ENCODE measurements at regions not wholly inside any gene's neighbourhood (a gene's known extent, or its start where the extent isn't known, plus 50 kb on each side); places are given as distances from the start of the nearest gene placed in this dataset.
A peak's percentile ranks its signal among the peaks of the same experiment; 100 is the strongest.

GRCh38 chr3:176663387-176663786, 533.9 kb downstream of the TBL1XR1 start:
- H3K27ac Mint-ChIP-seq (ENCODE audit: unreplicated experiment): no peak overlapping the region
- no peaks in the 10 kb centered on the region for H3K36me3 Mint-ChIP-seq (ENCODE audit: low read depth)

GRCh38 chr3:176661432-176661964, 535.8 kb downstream of the TBL1XR1 start:
- Mint-ChIP-seq H3K36me3 (ENCODE audit: low read depth) (no peaks in the 10 kb centered on the region), H3K27ac (ENCODE audit: unreplicated experiment) (no peak overlapping the region), H3K27me3 (ENCODE audit: low read depth) (no peaks in the 10 kb centered on the region), H3K4me3 (no peak overlapping the region), H3K4me1 (peaks cover 20% of the 10 kb centered on the region), H3K9me3 (no peaks in the 10 kb centered on the region)
- TF ChIP-seq, protein P1, sequence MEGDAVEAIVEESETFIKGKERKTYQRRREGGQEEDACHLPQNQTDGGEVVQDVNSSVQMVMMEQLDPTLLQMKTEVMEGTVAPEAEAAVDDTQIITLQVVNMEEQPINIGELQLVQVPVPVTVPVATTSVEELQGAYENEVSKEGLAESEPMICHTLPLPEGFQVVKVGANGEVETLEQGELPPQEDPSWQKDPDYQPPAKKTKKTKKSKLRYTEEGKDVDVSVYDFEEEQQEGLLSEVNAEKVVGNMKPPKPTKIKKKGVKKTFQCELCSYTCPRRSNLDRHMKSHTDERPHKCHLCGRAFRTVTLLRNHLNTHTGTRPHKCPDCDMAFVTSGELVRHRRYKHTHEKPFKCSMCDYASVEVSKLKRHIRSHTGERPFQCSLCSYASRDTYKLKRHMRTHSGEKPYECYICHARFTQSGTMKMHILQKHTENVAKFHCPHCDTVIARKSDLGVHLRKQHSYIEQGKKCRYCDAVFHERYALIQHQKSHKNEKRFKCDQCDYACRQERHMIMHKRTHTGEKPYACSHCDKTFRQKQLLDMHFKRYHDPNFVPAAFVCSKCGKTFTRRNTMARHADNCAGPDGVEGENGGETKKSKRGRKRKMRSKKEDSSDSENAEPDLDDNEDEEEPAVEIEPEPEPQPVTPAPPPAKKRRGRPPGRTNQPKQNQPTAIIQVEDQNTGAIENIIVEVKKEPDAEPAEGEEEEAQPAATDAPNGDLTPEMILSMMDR (conservative IDR thresholded peaks at IDR 0.05): no peak
- no peak for DNase-seq (ENCODE audit: low read depth, low spot score)

More at GRCh38 chr3:176663387-176663786, 533.9 kb downstream of the TBL1XR1 start:
- TF ChIP-seq, protein P1 (conservative IDR thresholded peaks at IDR 0.05): no peak
- Mint-ChIP-seq H3K4me3 (no peak overlapping the region), H3K27me3 (ENCODE audit: low read depth) (no peaks in the 10 kb centered on the region), H3K4me1 (peaks cover 20% of the 10 kb centered on the region), H3K9me3 (peaks cover 6% of the 10 kb centered on the region)
- DNase-seq (ENCODE audit: low read depth, low spot score): no peak

DNA sequence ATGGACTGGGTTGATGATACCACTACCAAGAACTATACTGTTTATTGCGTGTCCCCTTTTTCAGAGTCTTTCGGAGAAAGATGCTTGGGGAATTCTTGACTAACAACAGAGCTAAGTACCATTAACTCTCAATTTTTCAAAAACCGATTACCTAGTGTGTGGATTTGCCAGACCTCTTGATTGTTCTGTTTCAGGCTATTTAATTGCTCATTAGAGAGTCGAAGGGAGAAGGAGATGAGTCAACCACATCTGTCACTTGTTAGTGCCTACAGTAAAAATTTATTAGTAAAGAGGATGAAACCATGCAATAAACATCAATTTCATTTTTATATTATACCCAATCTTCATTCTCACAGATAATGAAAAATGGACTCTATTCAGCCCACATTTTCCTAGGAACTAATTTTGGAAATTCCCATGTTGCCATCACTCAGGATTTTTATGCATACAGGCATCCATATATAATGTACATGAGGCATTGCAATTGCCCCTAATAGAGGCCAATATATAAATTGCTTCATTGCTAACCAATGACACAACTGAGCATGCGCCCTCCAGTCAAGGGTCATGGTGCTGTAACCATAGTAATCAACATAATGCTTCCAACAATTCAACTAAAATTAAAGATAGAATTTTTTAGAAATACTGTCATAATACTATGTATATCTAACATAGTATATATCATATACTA, 541.7 kb downstream of the TBL1XR1 start:
- DNase-seq (ENCODE audit: low read depth, low spot score): no peak
- Mint-ChIP-seq H3K27me3 (ENCODE audit: low read depth) (no peaks in the 10 kb centered on the region), H3K36me3 (ENCODE audit: low read depth) (no peaks in the 10 kb centered on the region), H3K9me3 (no peaks in the 10 kb centered on the region), H3K27ac (ENCODE audit: unreplicated experiment) (no peak overlapping the region), H3K4me3 (no peak overlapping the region), H3K4me1 (no peaks in the 10 kb centered on the region)
- TF ChIP-seq, protein P1 (conservative IDR thresholded peaks at IDR 0.05): no peak

GRCh38 chr3:176651622-176652021, 545.7 kb downstream of the TBL1XR1 start:
- TF ChIP-seq, protein P1 (conservative IDR thresholded peaks at IDR 0.05): no peak
- H3K9me3 Mint-ChIP-seq: peaks cover 3% of the 10 kb centered on the region
- no peaks in the 10 kb centered on the region for H3K27me3 Mint-ChIP-seq (ENCODE audit: low read depth)
- DNase-seq (ENCODE audit: low read depth, low spot score): no peak
- H3K4me1 Mint-ChIP-seq: no peaks in the 10 kb centered on the region
- H3K36me3 Mint-ChIP-seq (ENCODE audit: low read depth): no peaks in the 10 kb centered on the region
- no peak overlapping the region for H3K27ac Mint-ChIP-seq (ENCODE audit: unreplicated experiment)
- H3K4me3 Mint-ChIP-seq: no peak overlapping the region

DNA sequence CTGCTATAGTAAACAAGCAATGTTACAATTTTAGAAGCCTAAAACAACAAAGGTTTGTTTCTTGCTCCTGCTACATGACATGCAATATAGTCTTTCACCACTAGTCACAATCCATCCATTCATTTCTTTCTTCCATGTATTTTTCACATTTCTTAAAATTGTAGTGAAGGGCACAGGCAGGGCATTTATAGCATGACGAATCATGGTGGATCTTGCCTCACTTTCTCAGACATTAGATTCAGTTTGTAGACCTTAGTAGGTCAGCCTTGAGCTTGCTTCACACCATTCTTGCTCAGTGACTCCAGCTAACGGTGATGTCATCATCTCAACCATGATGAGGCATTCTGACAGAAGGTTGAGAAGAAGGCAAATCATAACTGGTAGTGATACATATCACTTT, 546.8 kb downstream of the TBL1XR1 start:
- no peak for DNase-seq (ENCODE audit: low read depth, low spot score)
- Mint-ChIP-seq H3K4me1 (no peaks in the 10 kb centered on the region), H3K4me3 (no peak overlapping the region), H3K27ac (ENCODE audit: unreplicated experiment) (no peak overlapping the region), H3K36me3 (ENCODE audit: low read depth) (no peaks in the 10 kb centered on the region), H3K9me3 (peaks cover 5% of the 10 kb centered on the region), H3K27me3 (ENCODE audit: low read depth) (no peaks in the 10 kb centered on the region)
- TF ChIP-seq, protein P1 (conservative IDR thresholded peaks at IDR 0.05): peak; percentile 46

Measured in neural crest cell (in vitro differentiated cells).